IPS-NIHi11 (cell line): ENCODE measurements at regions not wholly inside any gene's neighbourhood (a gene's known extent, or its start where the extent isn't known, plus 50 kb on each side); places are given as distances from the start of the nearest gene placed in this dataset.
"Not testable (repeated sequence)": the region's sequence is repeated elsewhere in the genome, so short reads cannot be mapped to it uniquely, and the experiment has no call there.

ENCODE experiments used
- DNase-seq: peaks from one replicate; pipeline ENCODE4 v3.0.0; 2012; ENCODE audit warnings: mixed read lengths, low spot score

GRCh38 chr2:195313962-195314361, 343.1 kb upstream of the SLC39A10 start:
- no peak for DNase-seq

GRCh38 chr2:195312662-195313061, 344.4 kb upstream of the SLC39A10 start:
- no peak for DNase-seq

GRCh38 chr2:195308163-195308562, 348.9 kb upstream of the SLC39A10 start:
- DNase-seq: no peak

GRCh38 chr2:195307751-195308150, 349.3 kb upstream of the SLC39A10 start:
- DNase-seq: peak; percentile 22

GRCh38 chr2:195304310-195304709, 352.7 kb upstream of the SLC39A10 start:
- no peak for DNase-seq

GRCh38 chr2:195300631-195301030, 356.4 kb upstream of the SLC39A10 start:
- no peak for DNase-seq

GRCh38 chr2:195299600-195299999, 357.4 kb upstream of the SLC39A10 start:
- no peak for DNase-seq

- no peak for DNase-seq
Measured at GRCh38 chr2:195296490-195296889, 360.5 kb upstream of the SLC39A10 start.

GRCh38 chr2:195289081-195289480, 367.9 kb upstream of the SLC39A10 start:
- DNase-seq: no peak

GRCh38 chr2:195279840-195280427, 377.1 kb upstream of the SLC39A10 start:
- DNase-seq: no peak

- DNase-seq: peak; percentile 38
Measured at GRCh38 chr2:195270466-195271039, 386.5 kb upstream of the SLC39A10 start.

GRCh38 chr2:195269220-195269619, 387.8 kb upstream of the SLC39A10 start:
- DNase-seq: no peak

GRCh38 chr2:195257979-195258378, 399.0 kb upstream of the SLC39A10 start:
- no peak for DNase-seq

- no peak for DNase-seq
Measured at GRCh38 chr2:195252018-195252417, 405.0 kb upstream of the SLC39A10 start.

- no peak for DNase-seq
Measured at GRCh38 chr2:195251214-195251613, 405.8 kb upstream of the SLC39A10 start.

GRCh38 chr2:195238826-195239225, 418.2 kb upstream of the SLC39A10 start:
- no peak for DNase-seq

GRCh38 chr2:195238379-195238778, 418.6 kb upstream of the SLC39A10 start:
- DNase-seq: no peak

- not testable (repeated sequence) for DNase-seq
Measured at GRCh38 chr2:195228547-195228946, 428.5 kb upstream of the SLC39A10 start.

- DNase-seq: no peak
Measured at GRCh38 chr2:195214072-195214471, 443.0 kb upstream of the SLC39A10 start.

- no peak for DNase-seq
Measured at GRCh38 chr2:195212586-195212985, 444.4 kb upstream of the SLC39A10 start.

GRCh38 chr2:195202163-195202845, 454.7 kb upstream of the SLC39A10 start:
- DNase-seq: no peak

- DNase-seq: no peak
Measured at GRCh38 chr2:195199864-195200263, 457.2 kb upstream of the SLC39A10 start.

GRCh38 chr2:195181059-195181705, 475.8 kb upstream of the SLC39A10 start:
- DNase-seq: no peak
